ENCODE measurements at regions not wholly inside any gene's neighbourhood (a gene's known extent, or its start where the extent isn't known, plus 50 kb on each side); places are given as distances from the start of the nearest gene placed in this dataset.
"Not testable (repeated sequence)": the region's sequence is repeated elsewhere in the genome, so short reads cannot be mapped to it uniquely, and the experiment has no call there.

GRCh38 chr3:4251412-4251811 is 51.8 kb upstream of the SETMAR start:
- no peak for TF ChIP-seq Cebpa-rat (IDR thresholded peaks at IDR 0.05)
- H3K4me1 ChIP-seq, result no peaks in the 10 kb centered on the region
- H4K20me1 ChIP-seq, result no peaks in the 10 kb centered on the region
- H3K36me3 ChIP-seq, result no peaks in the 10 kb centered on the region
- no peak overlapping the region for H3K27ac ChIP-seq
- H3K27me3 ChIP-seq, result no peaks in the 10 kb centered on the region
- H3K4me2 ChIP-seq, result no peak overlapping the region
- no peaks in the 10 kb centered on the region for H3K9me3 ChIP-seq
- no peak overlapping the region for H3K9ac ChIP-seq
- no peak overlapping the region for H3K4me3 ChIP-seq

- not testable (repeated sequence) for H3K4me3 ChIP-seq, H3K4me2 ChIP-seq, H3K4me1 ChIP-seq, H3K9ac ChIP-seq, H3K27me3 ChIP-seq, H3K27ac ChIP-seq, H3K9me3 ChIP-seq, H3K36me3 ChIP-seq, H4K20me1 ChIP-seq
These were observed 49.9 kb upstream of the SETMAR start for GRCh38 chr3:4253072-4253832.
